Liver (tissue), 8 donors: ENCODE measurements at regions not wholly inside any gene's neighbourhood (a gene's known extent, or its start where the extent isn't known, plus 50 kb on each side); places are given as distances from the start of the nearest gene placed in this dataset.

Experiments used
- DNase-seq: peaks from one replicate; pipeline ENCODE4 v3.0.0-alpha.2; 2017; ENCODE audit warnings: low spot score
- H3K27ac ChIP-seq, 2 donors: one replicate each; pipeline ENCODE4 v1.7.0; 2013; ENCODE audit warnings: inconsistent platforms in 2 of 2, low read length in 2 of 2, control low read depth in 1 of 2, low read depth in 1 of 2, mild to moderate bottlenecking in 1 of 2
- H3K27me3 ChIP-seq, 4 donors: one replicate each; pipeline versions ENCODE4 v1.6.1 to v1.7.0; 2013; ENCODE audit warnings: low read length in 3 of 4, inconsistent platforms in 1 of 4, mild to moderate bottlenecking in 1 of 4, moderate library complexity in 1 of 4; ENCODE audit not compliant: control insufficient read depth in 4 of 4, insufficient read depth in 4 of 4
- H3K36me3 ChIP-seq, 4 donors: one replicate each; pipeline versions ENCODE4 v1.6.1 to v1.7.0; 2013; ENCODE audit warnings: low read length in 3 of 4, mild to moderate bottlenecking in 3 of 4, low read depth in 1 of 4, moderate library complexity in 1 of 4; ENCODE audit not compliant: control insufficient read depth in 4 of 4, insufficient read depth in 3 of 4
- H3K4me1 ChIP-seq, 4 donors: one replicate each; pipeline versions ENCODE4 v1.6.1 to v1.7.0; 2013; ENCODE audit warnings: low read length in 3 of 4, mild to moderate bottlenecking in 3 of 4, moderate library complexity in 1 of 4; ENCODE audit not compliant: control insufficient read depth in 4 of 4, insufficient read depth in 4 of 4
- H3K4me3 ChIP-seq, 3 donors: one replicate each; pipeline versions ENCODE4 v1.6.1 to v1.7.0; 2013; ENCODE audit warnings: low read length in 3 of 3, control low read depth in 1 of 3, low read depth in 1 of 3, mild to moderate bottlenecking in 1 of 3
- H3K9ac ChIP-seq, 2 donors: one replicate each; pipeline ENCODE4 v1.7.0; 2013; ENCODE audit warnings: low read length in 2 of 2, mild to moderate bottlenecking in 2 of 2, moderate library complexity in 2 of 2, control low read depth in 1 of 2, low read depth in 1 of 2
- H3K9me3 ChIP-seq, 4 donors: one replicate each; pipeline versions ENCODE4 v1.6.1 to v1.7.0; 2013; ENCODE audit warnings: low read length in 3 of 4; ENCODE audit not compliant: control insufficient read depth in 4 of 4
- EGR1 ChIP-seq, 2 donors: IDR thresholded peaks; 2 replicates each; pipeline ENCODE4 v1.6.1; 2016 to 2018; ENCODE audit warnings: antibody characterized with exemption in 2 of 2, low read depth in 2 of 2
- FOXA2 ChIP-seq: IDR thresholded peaks from 2 replicates; pipeline ENCODE4 v1.6.1; 2016; ENCODE audit warnings: antibody characterized with exemption
- GABPA ChIP-seq, 2 donors: IDR thresholded peaks in 1 of 2; conservative IDR thresholded peaks in 1 of 2; 2 replicates each; pipeline ENCODE4 v1.6.1; 2016; ENCODE audit warnings: antibody characterized with exemption in 2 of 2, mild to moderate bottlenecking in 1 of 2, moderate library complexity in 1 of 2
- HNF4G ChIP-seq: IDR thresholded peaks from 2 replicates; pipeline ENCODE4 v1.6.1; 2016; ENCODE audit warnings: antibody characterized with exemption
- JUND ChIP-seq, 2 donors: IDR thresholded peaks; 2 replicates each; pipeline ENCODE4 v1.6.1; 2016; ENCODE audit warnings: antibody characterized with exemption in 2 of 2
- RAD21 ChIP-seq, 2 donors: IDR thresholded peaks; 2 replicates each; pipeline ENCODE4 v1.6.1; 2016; ENCODE audit warnings: antibody characterized with exemption in 2 of 2, mild to moderate bottlenecking in 2 of 2
- RXRA ChIP-seq, 2 donors: IDR thresholded peaks; 2 replicates each; pipeline ENCODE4 v1.6.1; 2017 to 2018; ENCODE audit warnings: antibody characterized with exemption in 2 of 2, mild to moderate bottlenecking in 1 of 2
- TAF1 ChIP-seq: conservative IDR thresholded peaks from 2 replicates; pipeline ENCODE4 v1.6.1; 2016; ENCODE audit warnings: antibody characterized with exemption, mild to moderate bottlenecking
- YY1 ChIP-seq: IDR thresholded peaks from 2 replicates; pipeline ENCODE4 v1.6.1; 2016; ENCODE audit warnings: antibody characterized with exemption, mild to moderate bottlenecking
- WGBS: extraction: QIAGEN DNeasy Blood & Tissue Kit; methylation state at CpG from one replicate; pipeline ENCODE4 v1.1.7; 2013; 5-methylcytosine and 5-hydroxymethylcytosine counted together
- TF ChIP-seq, protein P1 (sequence below): IDR thresholded peaks from 2 replicates; pipeline ENCODE4 v1.6.1; 2016; ENCODE audit warnings: antibody characterized with exemption, mild to moderate bottlenecking
- TF ChIP-seq, protein P2 (sequence below): fragments of 150-350 bp; IDR thresholded peaks from 2 replicates; pipeline ENCODE4 v1.5.1; 2017; ENCODE audit warnings: improper control_type of control experiment, low read depth, low read length; ENCODE audit not compliant: missing input control
- TF ChIP-seq, protein P3 (sequence below): IDR thresholded peaks from 2 replicates; pipeline ENCODE4 v1.6.1; 2016; ENCODE audit warnings: antibody characterized with exemption
- TF ChIP-seq, protein P4 (sequence below): IDR thresholded peaks from 2 replicates; pipeline ENCODE4 v1.6.1; 2016; ENCODE audit warnings: antibody characterized with exemption
- TF ChIP-seq, protein P5 (sequence below): IDR thresholded peaks from 2 replicates; pipeline ENCODE4 v1.6.1; 2016; ENCODE audit warnings: antibody characterized with exemption
- donor health status: healthy.
- donor health status: healthy.
- donor health status: healthy.
- donor health status: healthy.
- donor health status: healthy.

DNA sequence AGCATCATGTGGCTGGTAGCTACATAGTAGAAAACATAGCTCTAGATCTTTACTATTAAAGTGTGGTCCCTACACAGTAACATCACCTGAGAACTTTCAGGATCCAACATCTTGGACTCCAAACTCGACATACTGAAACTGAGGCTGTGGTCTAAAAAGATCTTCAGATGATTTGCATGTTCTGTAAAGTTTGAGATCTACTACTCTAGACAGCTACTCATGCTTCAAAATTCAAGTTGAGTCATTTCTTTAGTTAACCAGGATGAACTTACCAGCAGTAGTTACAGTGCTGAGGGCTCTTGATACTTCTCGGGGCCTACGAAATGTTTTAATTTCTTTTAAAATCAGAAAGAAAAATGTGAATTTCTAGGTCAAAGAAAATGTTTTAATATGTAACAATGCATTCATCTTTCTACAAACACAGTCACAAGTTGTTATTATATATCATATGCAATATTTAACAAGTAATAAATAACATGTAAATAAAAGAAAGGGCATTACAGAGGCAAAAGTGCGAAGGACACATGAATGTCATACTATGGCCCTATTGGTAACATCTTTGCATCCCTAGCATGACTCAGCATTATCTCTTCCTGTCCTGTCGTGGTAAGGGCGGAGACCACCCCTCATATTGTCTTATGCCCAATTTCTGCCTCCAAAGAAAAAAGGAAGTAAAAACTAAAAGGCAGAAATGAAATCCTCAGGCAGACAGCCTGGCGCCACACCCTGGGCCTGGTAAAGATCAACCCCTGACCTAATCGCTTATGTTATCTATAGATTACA, 563.9 kb upstream of the TLE4 start:
- Histone ChIP-seq H3K36me3 (no peaks in the 10 kb centered on the region), H3K4me3 (no peak overlapping the region), H3K27me3 (no peaks in the 10 kb centered on the region), H3K9ac (no peak overlapping the region), H3K9me3 (no peaks in the 10 kb centered on the region), H3K4me1 (no peaks in the 10 kb centered on the region), H3K27ac (no peak overlapping the region)
- no peak for DNase-seq
- 86% methylated on average over 8 of the region's 8 CpGs for WGBS
- no peak for TF ChIP-seq FOXA2
- TF ChIP-seq, protein P1, sequence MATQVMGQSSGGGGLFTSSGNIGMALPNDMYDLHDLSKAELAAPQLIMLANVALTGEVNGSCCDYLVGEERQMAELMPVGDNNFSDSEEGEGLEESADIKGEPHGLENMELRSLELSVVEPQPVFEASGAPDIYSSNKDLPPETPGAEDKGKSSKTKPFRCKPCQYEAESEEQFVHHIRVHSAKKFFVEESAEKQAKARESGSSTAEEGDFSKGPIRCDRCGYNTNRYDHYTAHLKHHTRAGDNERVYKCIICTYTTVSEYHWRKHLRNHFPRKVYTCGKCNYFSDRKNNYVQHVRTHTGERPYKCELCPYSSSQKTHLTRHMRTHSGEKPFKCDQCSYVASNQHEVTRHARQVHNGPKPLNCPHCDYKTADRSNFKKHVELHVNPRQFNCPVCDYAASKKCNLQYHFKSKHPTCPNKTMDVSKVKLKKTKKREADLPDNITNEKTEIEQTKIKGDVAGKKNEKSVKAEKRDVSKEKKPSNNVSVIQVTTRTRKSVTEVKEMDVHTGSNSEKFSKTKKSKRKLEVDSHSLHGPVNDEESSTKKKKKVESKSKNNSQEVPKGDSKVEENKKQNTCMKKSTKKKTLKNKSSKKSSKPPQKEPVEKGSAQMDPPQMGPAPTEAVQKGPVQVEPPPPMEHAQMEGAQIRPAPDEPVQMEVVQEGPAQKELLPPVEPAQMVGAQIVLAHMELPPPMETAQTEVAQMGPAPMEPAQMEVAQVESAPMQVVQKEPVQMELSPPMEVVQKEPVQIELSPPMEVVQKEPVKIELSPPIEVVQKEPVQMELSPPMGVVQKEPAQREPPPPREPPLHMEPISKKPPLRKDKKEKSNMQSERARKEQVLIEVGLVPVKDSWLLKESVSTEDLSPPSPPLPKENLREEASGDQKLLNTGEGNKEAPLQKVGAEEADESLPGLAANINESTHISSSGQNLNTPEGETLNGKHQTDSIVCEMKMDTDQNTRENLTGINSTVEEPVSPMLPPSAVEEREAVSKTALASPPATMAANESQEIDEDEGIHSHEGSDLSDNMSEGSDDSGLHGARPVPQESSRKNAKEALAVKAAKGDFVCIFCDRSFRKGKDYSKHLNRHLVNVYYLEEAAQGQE = no peak
- no peak for TF ChIP-seq GABPA (IDR thresholded peaks at IDR 0.05 in 1 of 2, conservative IDR thresholded peaks at IDR 0.05 in 1 of 2)
- TF ChIP-seq, protein P2, sequence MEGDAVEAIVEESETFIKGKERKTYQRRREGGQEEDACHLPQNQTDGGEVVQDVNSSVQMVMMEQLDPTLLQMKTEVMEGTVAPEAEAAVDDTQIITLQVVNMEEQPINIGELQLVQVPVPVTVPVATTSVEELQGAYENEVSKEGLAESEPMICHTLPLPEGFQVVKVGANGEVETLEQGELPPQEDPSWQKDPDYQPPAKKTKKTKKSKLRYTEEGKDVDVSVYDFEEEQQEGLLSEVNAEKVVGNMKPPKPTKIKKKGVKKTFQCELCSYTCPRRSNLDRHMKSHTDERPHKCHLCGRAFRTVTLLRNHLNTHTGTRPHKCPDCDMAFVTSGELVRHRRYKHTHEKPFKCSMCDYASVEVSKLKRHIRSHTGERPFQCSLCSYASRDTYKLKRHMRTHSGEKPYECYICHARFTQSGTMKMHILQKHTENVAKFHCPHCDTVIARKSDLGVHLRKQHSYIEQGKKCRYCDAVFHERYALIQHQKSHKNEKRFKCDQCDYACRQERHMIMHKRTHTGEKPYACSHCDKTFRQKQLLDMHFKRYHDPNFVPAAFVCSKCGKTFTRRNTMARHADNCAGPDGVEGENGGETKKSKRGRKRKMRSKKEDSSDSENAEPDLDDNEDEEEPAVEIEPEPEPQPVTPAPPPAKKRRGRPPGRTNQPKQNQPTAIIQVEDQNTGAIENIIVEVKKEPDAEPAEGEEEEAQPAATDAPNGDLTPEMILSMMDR = no peak
- no peak for TF ChIP-seq TAF1
- TF ChIP-seq JUND (IDR thresholded peaks at IDR 0.05) = no peak
- TF ChIP-seq RXRA (IDR thresholded peaks at IDR 0.05) = no peak
- TF ChIP-seq, protein P3, sequence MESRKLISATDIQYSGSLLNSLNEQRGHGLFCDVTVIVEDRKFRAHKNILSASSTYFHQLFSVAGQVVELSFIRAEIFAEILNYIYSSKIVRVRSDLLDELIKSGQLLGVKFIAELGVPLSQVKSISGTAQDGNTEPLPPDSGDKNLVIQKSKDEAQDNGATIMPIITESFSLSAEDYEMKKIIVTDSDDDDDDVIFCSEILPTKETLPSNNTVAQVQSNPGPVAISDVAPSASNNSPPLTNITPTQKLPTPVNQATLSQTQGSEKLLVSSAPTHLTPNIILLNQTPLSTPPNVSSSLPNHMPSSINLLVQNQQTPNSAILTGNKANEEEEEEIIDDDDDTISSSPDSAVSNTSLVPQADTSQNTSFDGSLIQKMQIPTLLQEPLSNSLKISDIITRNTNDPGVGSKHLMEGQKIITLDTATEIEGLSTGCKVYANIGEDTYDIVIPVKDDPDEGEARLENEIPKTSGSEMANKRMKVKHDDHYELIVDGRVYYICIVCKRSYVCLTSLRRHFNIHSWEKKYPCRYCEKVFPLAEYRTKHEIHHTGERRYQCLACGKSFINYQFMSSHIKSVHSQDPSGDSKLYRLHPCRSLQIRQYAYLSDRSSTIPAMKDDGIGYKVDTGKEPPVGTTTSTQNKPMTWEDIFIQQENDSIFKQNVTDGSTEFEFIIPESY = no peak
- TF ChIP-seq EGR1 (IDR thresholded peaks at IDR 0.05; ENCODE audit: low read depth in 2 of 2) = no peak
- TF ChIP-seq HNF4G = no peak
- no peak for TF ChIP-seq YY1
- TF ChIP-seq, protein P4, sequence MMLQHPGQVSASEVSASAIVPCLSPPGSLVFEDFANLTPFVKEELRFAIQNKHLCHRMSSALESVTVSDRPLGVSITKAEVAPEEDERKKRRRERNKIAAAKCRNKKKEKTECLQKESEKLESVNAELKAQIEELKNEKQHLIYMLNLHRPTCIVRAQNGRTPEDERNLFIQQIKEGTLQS = no peak

DNA sequence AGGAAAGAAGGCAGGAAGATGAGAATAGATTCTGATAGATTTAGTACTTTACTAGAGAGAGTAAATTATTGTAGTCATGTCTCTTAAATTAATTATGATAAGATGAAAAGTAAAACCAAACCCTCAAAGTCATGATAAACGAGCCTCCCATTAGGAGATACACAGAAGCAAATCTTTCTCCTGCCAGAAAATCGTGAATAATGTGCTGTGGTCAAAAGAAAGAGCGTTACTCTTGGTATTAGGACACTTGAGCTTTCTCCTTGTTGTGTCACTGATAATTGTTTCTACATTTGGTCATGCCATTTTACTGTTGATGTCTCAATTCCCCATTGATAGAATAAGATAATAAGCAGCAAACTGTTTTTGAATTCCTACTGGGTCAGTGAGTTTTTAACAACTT, 562.8 kb upstream of the TLE4 start:
- no peak for DNase-seq
- Histone ChIP-seq H3K27me3 (no peaks in the 10 kb centered on the region), H3K4me3 (no peak overlapping the region), H3K9me3 (no peaks in the 10 kb centered on the region), H3K4me1 (no peaks in the 10 kb centered on the region), H3K9ac (no peak overlapping the region), H3K36me3 (no peaks in the 10 kb centered on the region), H3K27ac (no peak overlapping the region)
- 63% methylated on average over 3 of the region's 3 CpGs for WGBS
- no peak for TF ChIP-seq RAD21 (IDR thresholded peaks at IDR 0.05)
- TF ChIP-seq GABPA (IDR thresholded peaks at IDR 0.05 in 1 of 2, conservative IDR thresholded peaks at IDR 0.05 in 1 of 2) = no peak
- TF ChIP-seq FOXA2 = no peak
- no peak for TF ChIP-seq YY1
- TF ChIP-seq, protein P4 = no peak
- TF ChIP-seq, protein P5, sequence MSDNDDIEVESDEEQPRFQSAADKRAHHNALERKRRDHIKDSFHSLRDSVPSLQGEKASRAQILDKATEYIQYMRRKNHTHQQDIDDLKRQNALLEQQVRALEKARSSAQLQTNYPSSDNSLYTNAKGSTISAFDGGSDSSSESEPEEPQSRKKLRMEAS = no peak
- no peak for TF ChIP-seq HNF4G
- TF ChIP-seq, protein P3 = no peak
- no peak for TF ChIP-seq RXRA (IDR thresholded peaks at IDR 0.05)
- TF ChIP-seq, protein P1 = no peak
- TF ChIP-seq EGR1 (IDR thresholded peaks at IDR 0.05; ENCODE audit: low read depth in 2 of 2) = no peak
